HG02852 (cell line): ENCODE measurements at regions not wholly inside any gene's neighbourhood (a gene's known extent, or its start where the extent isn't known, plus 50 kb on each side); places are given as distances from the start of the nearest gene placed in this dataset.
"Not testable (repeated sequence)": the region's sequence is repeated elsewhere in the genome, so short reads cannot be mapped to it uniquely, and the experiment has no call there.

Experiments
- ATAC-seq: cut with Tn5 transposase; IDR thresholded peaks from one replicate; pipeline ENCODE4 v1.9.1; 2021; ENCODE audit warnings: mild to moderate bottlenecking, moderate library complexity; ENCODE audit not compliant: unreplicated experiment

GRCh38 chr16:22624800-22625533 is 114.3 kb downstream of the NPIPB5 start:
- no peak for ATAC-seq

GRCh38 chr16:22625967-22626366 is 115.3 kb downstream of the NPIPB5 start:
- ATAC-seq = no peak

GRCh38 chr16:22627043-22627442 is 116.4 kb downstream of the NPIPB5 start:
- no peak for ATAC-seq

- no peak for ATAC-seq
Observed at GRCh38 chr16:22628994-22629393, 118.3 kb downstream of the NPIPB5 start.

GRCh38 chr16:22630242-22630641 is 119.6 kb downstream of the NPIPB5 start:
- no peak for ATAC-seq

GRCh38 chr16:22631264-22631663 is 120.6 kb downstream of the NPIPB5 start:
- ATAC-seq = no peak

- no peak for ATAC-seq
Observed at GRCh38 chr16:22632606-22633005, 121.9 kb downstream of the NPIPB5 start.

- ATAC-seq = no peak
Observed at GRCh38 chr16:22633280-22633679, 122.6 kb downstream of the NPIPB5 start.

- ATAC-seq = no peak
Observed at GRCh38 chr16:22633799-22634198, 123.1 kb downstream of the NPIPB5 start.

- no peak for ATAC-seq
Observed at GRCh38 chr16:22634954-22635353, 124.3 kb downstream of the NPIPB5 start.

GRCh38 chr16:22635357-22635761 is 124.7 kb downstream of the NPIPB5 start:
- ATAC-seq = no peak

GRCh38 chr16:22635801-22636200 is 125.1 kb downstream of the NPIPB5 start:
- ATAC-seq = no peak

GRCh38 chr16:22638393-22639206 is 127.9 kb downstream of the NPIPB5 start:
- no peak for ATAC-seq

- ATAC-seq = no peak
Observed at GRCh38 chr16:22641131-22641628, 130.5 kb downstream of the NPIPB5 start.

GRCh38 chr16:22642416-22643088 is 131.9 kb downstream of the NPIPB5 start:
- no peak for ATAC-seq

GRCh38 chr16:22643203-22643602 is 132.5 kb downstream of the NPIPB5 start:
- ATAC-seq = not testable (repeated sequence)

- ATAC-seq = no peak
Observed at GRCh38 chr16:22643886-22644285, 133.2 kb downstream of the NPIPB5 start.

GRCh38 chr16:22645868-22646267 is 135.2 kb downstream of the NPIPB5 start:
- ATAC-seq = no peak

GRCh38 chr16:22646948-22647556 is 136.4 kb downstream of the NPIPB5 start:
- ATAC-seq = no peak

GRCh38 chr16:22648141-22648540 is 137.4 kb downstream of the NPIPB5 start:
- ATAC-seq = no peak

GRCh38 chr16:22648941-22649340 is 138.2 kb downstream of the NPIPB5 start:
- no peak for ATAC-seq
